CD14-positive monocyte (primary cell): ENCODE measurements at regions not wholly inside any gene's neighbourhood (a gene's known extent, or its start where the extent isn't known, plus 50 kb on each side); places are given as distances from the start of the nearest gene placed in this dataset.

Experiments
- DNase-seq, 3 donors: peaks; one replicate each; pipeline ENCODE4 v3.0.0-alpha.2; 2011 to 2022
- H2AFZ ChIP-seq: 2 replicates; pipeline ENCODE4 v1.6.0; 2012; ENCODE audit warnings: mild to moderate bottlenecking, low read depth, low read length, inconsistent platforms; ENCODE audit not compliant: insufficient read depth, poor library complexity, severe bottlenecking
- H3K27ac ChIP-seq, 2 donors: 1 replicate in 1 of 2; 2 replicates in 1 of 2; pipeline ENCODE4 v1.5.1; 2012 to 2013; ENCODE audit warnings: low read length in 2 of 2, control low read depth in 1 of 2, inconsistent platforms in 1 of 2, low read depth in 1 of 2, mild to moderate bottlenecking in 1 of 2
- H3K27me3 ChIP-seq, 2 donors: one replicate each; pipeline versions ENCODE4 v1.6.0 to v1.6.1; 2011 to 2013; ENCODE audit warnings: low read length in 2 of 2; ENCODE audit not compliant: control insufficient read depth in 2 of 2, insufficient read depth in 2 of 2
- H3K36me3 ChIP-seq, 2 donors: replicated peaks in 1 of 2; 1 replicate in 1 of 2; 2 replicates in 1 of 2; pipeline versions ENCODE4 v1.5.1 to v1.6.1; 2012 to 2013; ENCODE audit warnings: low read length in 2 of 2, control low read depth in 1 of 2, inconsistent platforms in 1 of 2, mild to moderate bottlenecking in 1 of 2; ENCODE audit not compliant: insufficient read depth in 2 of 2, control insufficient read depth in 1 of 2
- H3K4me1 ChIP-seq, 2 donors: 1 replicate in 1 of 2; 2 replicates in 1 of 2; pipeline versions ENCODE4 v1.5.1 to v1.6.1; 2012 to 2013; ENCODE audit warnings: low read length in 2 of 2, control low read depth in 1 of 2, inconsistent platforms in 1 of 2, mild to moderate bottlenecking in 1 of 2, moderate library complexity in 1 of 2; ENCODE audit not compliant: insufficient read depth in 2 of 2, control insufficient read depth in 1 of 2
- H3K4me2 ChIP-seq: replicated peaks from 2 replicates; pipeline ENCODE3; 2012; ENCODE audit warnings: low read length, moderate library complexity, mild to moderate bottlenecking; ENCODE audit not compliant: poor library complexity, severe bottlenecking; ENCODE audit errors: extremely low read depth
- H3K4me3 ChIP-seq, 3 experiments: fragments of 200-600 bp in 1 of 3; sonication (generic) in 1 of 3; replicated peaks in 1 of 3; 1 replicate in 2 of 3; 2 replicates in 1 of 3; pipeline ENCODE4 v1.5.1; 2011 to 2013; ENCODE audit warnings: low read length in 3 of 3, mild to moderate bottlenecking in 3 of 3, control low read depth in 2 of 3, low read depth in 2 of 3, inconsistent platforms in 1 of 3, moderate library complexity in 1 of 3
- H3K79me2 ChIP-seq: 2 replicates; pipeline ENCODE4 v1.6.0; 2012; ENCODE audit warnings: mild to moderate bottlenecking, control low read depth, inconsistent platforms, low read length, moderate library complexity; ENCODE audit not compliant: insufficient read depth
- H3K9ac ChIP-seq: 2 replicates; pipeline ENCODE4 v1.6.0; 2017; ENCODE audit warnings: low read length, mild to moderate bottlenecking; ENCODE audit not compliant: insufficient read depth, poor library complexity, severe bottlenecking
- H3K9me3 ChIP-seq, 2 donors: replicated peaks in 1 of 2; 1 replicate in 1 of 2; 2 replicates in 1 of 2; pipeline versions ENCODE4 v1.5.1 to v1.6.1; 2012 to 2013; ENCODE audit warnings: low read length in 2 of 2, control low read depth in 1 of 2; ENCODE audit not compliant: control insufficient read depth in 1 of 2, insufficient read depth in 1 of 2
- H4K20me1 ChIP-seq: 2 replicates; pipeline ENCODE4 v1.6.0; 2012; ENCODE audit warnings: mild to moderate bottlenecking, low read length, control low read depth, moderate library complexity; ENCODE audit not compliant: insufficient read depth
- H3K27ac Mint-ChIP-seq, 7 donors: one replicate each; pipeline ENCODE4 v1.8.0; 2020; ENCODE audit warnings: mild to moderate bottlenecking in 7 of 7, mixed read lengths in 7 of 7, moderate library complexity in 6 of 7, inconsistent platforms in 2 of 7
- H3K27me3 Mint-ChIP-seq, 3 donors: one replicate each; pipeline ENCODE4 v1.8.0; 2021 to 2022; ENCODE audit warnings: low read depth in 3 of 3, mild to moderate bottlenecking in 3 of 3, mixed read lengths in 3 of 3, moderate library complexity in 3 of 3, inconsistent platforms in 1 of 3
- H3K36me3 Mint-ChIP-seq, 2 donors: one replicate each; pipeline ENCODE4 v1.8.0; 2020; ENCODE audit warnings: mixed read lengths in 2 of 2, inconsistent platforms in 1 of 2, mild to moderate bottlenecking in 1 of 2
- H3K4me1 Mint-ChIP-seq: one replicate; pipeline ENCODE4 v1.8.0; 2020; ENCODE audit warnings: mild to moderate bottlenecking, mixed read lengths
- H3K4me3 Mint-ChIP-seq, 2 donors: one replicate each; pipeline ENCODE4 v1.8.0; 2020; ENCODE audit warnings: mild to moderate bottlenecking in 2 of 2, mixed read lengths in 2 of 2, moderate library complexity in 1 of 2
- H3K9me3 Mint-ChIP-seq, 7 donors: one replicate each; pipeline ENCODE4 v1.8.0; 2020 to 2022; ENCODE audit warnings: mixed read lengths in 7 of 7, mild to moderate bottlenecking in 6 of 7, moderate library complexity in 6 of 7, inconsistent platforms in 2 of 7
- WGBS: methylation state at CpG from one replicate; pipeline ENCODE4 v1.1.5; 2013; ENCODE audit warnings: missing lambda C conversion rate; ENCODE audit not compliant: insufficient coverage; 5-methylcytosine and 5-hydroxymethylcytosine counted together
- intact Hi-C, 2 donors: fragments of 100-400 bp; cut with micrococcal nuclease; formaldehyde crosslinking; loops; one replicate each; pipeline versions ENCODE4 v1.15.0 to v1.15.1; 2023
- TF ChIP-seq, protein P1 (sequence below): fragments of 200-600 bp; IDR thresholded peaks from one replicate; pipeline ENCODE4 v1.8.0; 2022; ENCODE audit warnings: antibody characterized with exemption, mild to moderate bottlenecking

DNA sequence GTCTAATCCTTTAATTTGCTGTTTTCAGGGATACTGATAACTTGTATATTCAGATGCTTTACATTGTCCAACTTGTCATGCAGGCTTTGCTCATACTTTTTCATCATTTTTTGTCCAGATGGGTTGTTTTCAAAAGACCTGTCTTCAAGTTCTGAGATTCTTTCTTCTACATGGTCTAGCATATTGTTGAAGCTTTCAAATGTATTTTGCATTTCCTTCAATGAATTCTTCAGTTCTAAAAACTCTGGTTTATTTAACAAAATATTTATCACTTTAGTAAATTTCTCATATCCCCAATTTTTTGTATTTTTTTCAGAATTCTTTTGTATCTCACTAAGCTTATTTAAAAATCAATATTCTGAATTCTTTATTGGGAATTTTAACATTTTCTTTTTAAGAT is 388.3 kb upstream of the IL12A start:
- no peaks in the 10 kb centered on the region for H3K79me2 ChIP-seq
- no peaks in the 10 kb centered on the region for H3K4me1 ChIP-seq
- no peak overlapping the region for H3K4me2 ChIP-seq
- H3K9me3 Mint-ChIP-seq, result peaks cover 2 to 28% (median 15%) of the 10 kb centered on the region in 7 donors
- no peak overlapping the region for H3K27ac ChIP-seq
- no peaks in the 10 kb centered on the region for H3K27me3 ChIP-seq
- H3K4me1 Mint-ChIP-seq, result no peaks in the 10 kb centered on the region
- TF ChIP-seq, protein P1, sequence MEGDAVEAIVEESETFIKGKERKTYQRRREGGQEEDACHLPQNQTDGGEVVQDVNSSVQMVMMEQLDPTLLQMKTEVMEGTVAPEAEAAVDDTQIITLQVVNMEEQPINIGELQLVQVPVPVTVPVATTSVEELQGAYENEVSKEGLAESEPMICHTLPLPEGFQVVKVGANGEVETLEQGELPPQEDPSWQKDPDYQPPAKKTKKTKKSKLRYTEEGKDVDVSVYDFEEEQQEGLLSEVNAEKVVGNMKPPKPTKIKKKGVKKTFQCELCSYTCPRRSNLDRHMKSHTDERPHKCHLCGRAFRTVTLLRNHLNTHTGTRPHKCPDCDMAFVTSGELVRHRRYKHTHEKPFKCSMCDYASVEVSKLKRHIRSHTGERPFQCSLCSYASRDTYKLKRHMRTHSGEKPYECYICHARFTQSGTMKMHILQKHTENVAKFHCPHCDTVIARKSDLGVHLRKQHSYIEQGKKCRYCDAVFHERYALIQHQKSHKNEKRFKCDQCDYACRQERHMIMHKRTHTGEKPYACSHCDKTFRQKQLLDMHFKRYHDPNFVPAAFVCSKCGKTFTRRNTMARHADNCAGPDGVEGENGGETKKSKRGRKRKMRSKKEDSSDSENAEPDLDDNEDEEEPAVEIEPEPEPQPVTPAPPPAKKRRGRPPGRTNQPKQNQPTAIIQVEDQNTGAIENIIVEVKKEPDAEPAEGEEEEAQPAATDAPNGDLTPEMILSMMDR, result no peak
- no peak for DNase-seq
- peaks cover 0 to 2% (median 0%) of the 10 kb centered on the region in 3 donors for H3K27me3 Mint-ChIP-seq
- H3K4me3 ChIP-seq, result no peak overlapping the region
- H3K27ac Mint-ChIP-seq, result no peak overlapping the region
- H3K36me3 Mint-ChIP-seq, result no peaks in the 10 kb centered on the region
- H3K36me3 ChIP-seq, result no peaks in the 10 kb centered on the region
- no peak overlapping the region for H2AFZ ChIP-seq
- no peak overlapping the region for H3K9ac ChIP-seq
- no peak overlapping the region for H3K4me3 Mint-ChIP-seq
- peaks cover 11 to 20% of the 10 kb centered on the region in 2 donors for H3K9me3 ChIP-seq
- intact Hi-C loops, result no loop called here
- no peaks in the 10 kb centered on the region for H4K20me1 ChIP-seq

DNA sequence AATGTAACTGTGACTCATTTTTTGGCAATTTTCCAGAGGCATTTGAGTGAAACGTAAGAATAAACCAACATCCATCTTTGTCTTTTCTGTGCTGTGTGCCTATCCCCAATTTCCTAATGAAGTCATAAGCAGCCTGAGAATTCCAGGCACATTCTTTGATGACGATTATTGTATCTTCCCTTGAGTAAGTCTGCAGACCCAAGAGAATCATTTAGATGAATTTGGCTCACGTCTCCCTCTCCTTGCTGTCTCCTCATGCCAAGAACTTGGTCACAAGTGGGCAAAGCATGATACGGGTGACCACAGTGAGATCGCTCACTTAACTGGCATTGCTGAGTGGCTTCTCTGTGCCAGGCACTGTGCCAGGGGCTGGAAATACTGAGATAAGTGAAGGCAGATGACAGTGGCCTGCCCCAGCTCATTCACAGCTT is 384.5 kb upstream of the IL12A start:
- Histone ChIP-seq H3K9me3 (peaks cover 11 to 20% of the 10 kb centered on the region in 2 donors), H3K36me3 (no peaks in the 10 kb centered on the region), H3K4me3 (no peak overlapping the region), H2AFZ (no peak overlapping the region), H3K4me1 (no peaks in the 10 kb centered on the region), H3K9ac (no peak overlapping the region), H3K27me3 (no peaks in the 10 kb centered on the region), H3K4me2 (no peak overlapping the region), H4K20me1 (no peaks in the 10 kb centered on the region), H3K79me2 (no peaks in the 10 kb centered on the region), H3K27ac (no peak overlapping the region)
- no peaks in the 10 kb centered on the region for H3K4me1 Mint-ChIP-seq
- no peaks in the 10 kb centered on the region for H3K36me3 Mint-ChIP-seq
- peaks cover 2 to 25% (median 15%) of the 10 kb centered on the region in 7 donors for H3K9me3 Mint-ChIP-seq
- H3K4me3 Mint-ChIP-seq, result no peak overlapping the region
- no peak overlapping the region for H3K27ac Mint-ChIP-seq
- TF ChIP-seq, protein P1, result no peak
- 92% methylated on average over 4 of the region's 5 CpGs for WGBS
- intact Hi-C loops, result no loop called here
- no peak for DNase-seq
- H3K27me3 Mint-ChIP-seq, result peaks cover 2 to 4% (median 3%) of the 10 kb centered on the region in 3 donors
